Epithelial cell of esophagus (primary cell): ENCODE measurements at regions not wholly inside any gene's neighbourhood (a gene's known extent, or its start where the extent isn't known, plus 50 kb on each side); places are given as distances from the start of the nearest gene placed in this dataset.

Source experiments
- DNase-seq: peaks from one replicate; pipeline ENCODE4 v3.0.0; 2010; ENCODE audit warnings: low read depth
- H3K4me3 ChIP-seq: 2 replicates; pipeline ENCODE4 v1.5.1; 2011; ENCODE audit warnings: mild to moderate bottlenecking, low read length, control low read depth
- TF ChIP-seq, protein P1 (sequence below): IDR thresholded peaks from 2 replicates; pipeline ENCODE4 v1.5.1; 2011; ENCODE audit warnings: low read depth, mild to moderate bottlenecking, low read length, control low read depth, inconsistent platforms; ENCODE audit not compliant: insufficient read depth; ENCODE audit errors: missing control alignments

DNA sequence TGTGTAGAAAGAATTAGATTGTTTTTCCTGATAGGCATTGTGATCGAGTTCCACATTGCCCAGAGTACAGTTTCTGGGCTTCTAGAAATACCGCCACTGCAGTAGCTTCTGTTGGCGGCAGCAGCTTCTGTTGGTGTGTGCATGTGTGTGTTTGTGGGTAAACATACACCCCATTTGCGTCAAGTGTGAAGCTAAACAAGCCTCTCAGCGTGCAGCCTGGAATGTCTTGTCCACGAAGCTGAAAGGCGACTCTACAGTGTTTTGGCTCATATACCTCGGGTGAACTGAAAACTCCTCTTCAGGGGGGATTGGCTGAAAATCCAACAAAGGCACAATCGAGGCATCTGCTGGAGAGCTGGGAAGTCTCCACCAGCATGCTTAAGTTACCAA, 112.0 kb upstream of the E2F8 start:
- DNase-seq: no peak
- no peak overlapping the region for H3K4me3 ChIP-seq
- TF ChIP-seq, protein P1, sequence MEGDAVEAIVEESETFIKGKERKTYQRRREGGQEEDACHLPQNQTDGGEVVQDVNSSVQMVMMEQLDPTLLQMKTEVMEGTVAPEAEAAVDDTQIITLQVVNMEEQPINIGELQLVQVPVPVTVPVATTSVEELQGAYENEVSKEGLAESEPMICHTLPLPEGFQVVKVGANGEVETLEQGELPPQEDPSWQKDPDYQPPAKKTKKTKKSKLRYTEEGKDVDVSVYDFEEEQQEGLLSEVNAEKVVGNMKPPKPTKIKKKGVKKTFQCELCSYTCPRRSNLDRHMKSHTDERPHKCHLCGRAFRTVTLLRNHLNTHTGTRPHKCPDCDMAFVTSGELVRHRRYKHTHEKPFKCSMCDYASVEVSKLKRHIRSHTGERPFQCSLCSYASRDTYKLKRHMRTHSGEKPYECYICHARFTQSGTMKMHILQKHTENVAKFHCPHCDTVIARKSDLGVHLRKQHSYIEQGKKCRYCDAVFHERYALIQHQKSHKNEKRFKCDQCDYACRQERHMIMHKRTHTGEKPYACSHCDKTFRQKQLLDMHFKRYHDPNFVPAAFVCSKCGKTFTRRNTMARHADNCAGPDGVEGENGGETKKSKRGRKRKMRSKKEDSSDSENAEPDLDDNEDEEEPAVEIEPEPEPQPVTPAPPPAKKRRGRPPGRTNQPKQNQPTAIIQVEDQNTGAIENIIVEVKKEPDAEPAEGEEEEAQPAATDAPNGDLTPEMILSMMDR: no peak

DNA sequence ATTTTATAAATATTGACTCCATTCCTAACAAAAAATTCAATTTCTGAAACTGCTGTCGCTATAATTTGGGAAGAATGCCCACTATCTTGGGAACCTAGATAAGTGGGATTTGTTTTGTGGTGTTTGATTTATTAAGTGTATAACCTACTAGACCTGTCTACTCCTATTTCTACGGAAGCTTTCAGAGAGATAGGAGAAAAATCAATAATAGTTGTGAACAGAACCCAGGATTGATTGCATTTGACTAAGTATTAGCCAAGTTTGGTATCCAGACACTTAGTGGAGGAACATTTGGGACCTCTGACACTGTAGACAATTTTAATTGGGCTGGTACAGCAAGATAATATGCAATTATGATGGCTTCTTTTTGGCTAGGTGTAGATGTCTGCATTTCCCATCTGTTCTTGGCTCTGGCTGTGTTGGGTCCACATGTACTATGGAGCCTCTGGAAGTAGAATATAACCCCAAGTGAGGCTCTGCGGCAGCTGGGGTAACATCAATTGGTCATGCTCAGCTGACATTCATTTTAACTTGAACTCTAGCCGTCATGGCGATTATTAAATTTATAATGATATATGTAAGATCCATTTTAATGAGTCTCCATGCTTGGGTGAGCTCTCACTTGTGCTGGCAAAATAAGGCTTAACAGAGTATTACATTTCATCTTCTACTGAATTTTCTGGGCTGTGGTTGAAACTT, 111.5 kb upstream of the E2F8 start:
- H3K4me3 ChIP-seq: no peak overlapping the region
- TF ChIP-seq, protein P1: no peak

DNA sequence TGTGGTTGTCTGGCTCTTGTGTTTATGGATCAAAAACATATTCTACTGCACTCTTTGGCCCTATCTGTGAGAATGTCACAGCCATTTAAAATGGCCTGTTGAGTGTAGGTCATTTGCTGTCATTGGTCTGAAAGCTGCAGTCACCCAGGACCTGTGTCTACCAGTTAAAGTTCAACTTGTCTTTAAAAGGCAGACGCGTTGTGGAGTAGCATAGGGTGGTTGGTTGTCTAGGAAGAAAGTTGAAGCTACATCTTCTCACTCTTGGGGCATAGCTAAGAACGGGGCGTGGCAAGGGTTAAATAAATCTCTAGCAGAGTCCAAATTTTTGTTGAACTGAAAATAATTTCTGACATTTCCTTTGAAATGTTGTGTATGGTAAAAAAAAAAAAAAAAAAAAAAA, 110.7 kb upstream of the E2F8 start:
- DNase-seq: no peak
- TF ChIP-seq, protein P1: no peak
- H3K4me3 ChIP-seq: no peak overlapping the region

More for the DNA sequence above, 111.5 kb upstream of the E2F8 start:
- no peak for DNase-seq

DNA sequence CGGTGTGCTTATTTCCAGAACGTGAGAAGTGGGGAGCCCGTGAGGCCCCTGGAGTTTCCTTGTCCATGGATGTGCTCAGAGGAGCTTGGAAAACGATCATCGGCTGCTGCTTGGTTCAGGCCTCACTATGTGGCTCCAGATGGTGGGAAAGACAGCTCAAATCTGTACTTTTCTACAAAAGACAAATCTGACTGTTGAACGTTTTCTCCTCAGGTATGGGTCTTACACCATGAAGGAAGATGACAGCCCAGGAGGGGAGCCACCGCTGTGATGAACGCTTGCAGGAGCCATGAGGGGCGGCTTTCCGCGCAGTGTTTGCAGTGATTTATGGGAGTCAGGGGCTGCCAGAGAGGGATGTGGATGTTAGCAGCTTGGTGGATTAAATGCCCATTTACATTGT, 109.4 kb upstream of the E2F8 start:
- no peak overlapping the region for H3K4me3 ChIP-seq
- DNase-seq: no peak
- TF ChIP-seq, protein P1: no peak

DNA sequence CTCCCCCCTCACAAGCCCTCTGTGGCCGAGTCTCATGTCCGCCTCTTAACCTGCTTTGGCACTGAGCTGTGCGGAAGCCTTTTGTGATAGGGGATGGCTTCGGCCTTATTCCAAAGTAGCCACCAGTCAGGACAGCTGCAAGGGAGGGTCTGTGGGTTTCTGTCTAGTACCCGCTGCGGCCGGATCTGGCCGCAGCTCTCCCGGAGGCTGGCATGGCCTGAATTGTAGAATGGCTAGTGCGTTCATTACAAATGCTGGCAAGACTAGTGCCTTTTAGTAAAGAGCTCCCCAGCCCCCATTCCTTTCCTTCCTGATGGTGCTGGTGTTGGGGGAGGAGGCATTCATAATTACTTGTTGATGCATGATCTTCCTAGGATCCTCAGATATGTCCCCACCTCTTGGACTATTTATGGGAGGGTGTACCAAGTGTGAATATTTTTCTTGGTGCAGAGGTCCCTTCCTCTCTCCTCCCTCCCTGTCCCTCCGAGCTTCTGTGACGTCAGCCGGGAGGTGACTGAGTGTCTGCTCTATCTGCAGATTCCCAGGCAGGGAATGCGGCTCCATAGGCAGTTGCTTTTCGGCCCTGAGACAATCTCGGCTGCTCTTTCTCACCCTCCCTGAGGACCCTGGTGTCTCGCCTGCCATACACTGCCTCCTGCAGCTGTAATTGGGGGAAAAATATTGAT, 108.7 kb upstream of the E2F8 start:
- no peak overlapping the region for H3K4me3 ChIP-seq
- TF ChIP-seq, protein P1: no peak
- DNase-seq: no peak

DNA sequence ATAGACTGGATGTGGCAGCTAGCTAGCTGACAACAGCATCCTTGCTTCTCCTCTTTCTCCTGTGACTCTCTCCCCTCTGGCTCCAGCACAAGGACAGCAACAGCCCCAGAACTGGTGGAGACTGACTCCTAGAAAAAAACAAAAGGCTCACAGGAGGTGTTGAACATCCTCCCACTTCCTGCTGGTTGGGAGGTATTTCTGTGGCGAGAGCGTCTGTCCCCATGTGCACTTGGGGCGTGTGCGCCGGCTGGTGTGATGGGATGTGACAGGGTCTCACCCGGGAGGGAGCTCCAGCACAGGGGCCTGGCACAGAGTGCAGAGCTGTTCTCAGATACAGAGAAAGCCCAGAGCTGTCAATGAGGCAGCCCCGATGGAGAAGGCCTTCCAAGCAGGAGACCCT, 107.2 kb upstream of the E2F8 start:
- H3K4me3 ChIP-seq: no peak overlapping the region

More for the DNA sequence above, 107.2 kb upstream of the E2F8 start:
- TF ChIP-seq, protein P1: no peak
- DNase-seq: no peak
